SH-SY5Y (cell line): ENCODE measurements at regions not wholly inside any gene's neighbourhood (a gene's known extent, or its start where the extent isn't known, plus 50 kb on each side); places are given as distances from the start of the nearest gene placed in this dataset.

Experiments used
- GATA2 ChIP-seq: IDR thresholded peaks from 2 replicates; pipeline ENCODE4 v1.6.1; 2011; ENCODE audit warnings: mild to moderate bottlenecking, low read depth, low read length
- GATA3 ChIP-seq: IDR thresholded peaks from 2 replicates; pipeline ENCODE4 v1.6.1; 2011; ENCODE audit warnings: low read depth, mild to moderate bottlenecking, low read length, moderate library complexity

DNA sequence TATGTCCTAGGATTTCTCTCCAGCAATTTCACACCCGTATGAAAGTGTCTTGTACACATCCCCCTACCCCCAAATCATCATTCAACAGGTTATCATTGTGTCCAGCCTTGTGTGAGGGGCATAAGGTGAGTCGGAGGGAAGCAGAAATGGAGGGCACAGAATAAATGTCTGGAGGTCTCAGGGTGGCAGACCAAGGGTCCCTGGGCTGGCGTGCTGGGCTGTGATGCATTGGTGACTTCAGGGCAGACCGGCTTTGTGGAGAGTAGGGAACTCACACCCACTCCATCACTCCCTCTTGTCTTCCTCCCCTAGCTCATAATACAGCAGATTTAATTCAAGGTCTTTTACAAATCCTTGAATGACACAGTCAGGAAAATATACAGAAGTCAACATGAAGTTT, 191.7 kb upstream of the PMEPA1 start:
- TF ChIP-seq GATA2, result no peak
- TF ChIP-seq GATA3, result no peak
